Body of pancreas (tissue), 4 donors: ENCODE measurements at regions not wholly inside any gene's neighbourhood (a gene's known extent, or its start where the extent isn't known, plus 50 kb on each side); places are given as distances from the start of the nearest gene placed in this dataset.

Source experiments
- ATAC-seq: fragments of 150-250 bp; one replicate; pipeline ENCODE4 v1.9.1; 2016
- DNase-seq, 4 donors: peaks; one replicate each; pipeline ENCODE4 v3.0.0-alpha.2; 2019
- H3K27ac ChIP-seq, 4 donors: fragments of 200-600 bp; sonication (generic); 1 replicate in 3 of 4; 2 replicates in 1 of 4; pipeline versions ENCODE4 v1.5.1 to v1.6.1; 2016 to 2019; ENCODE audit warnings: mild to moderate bottlenecking in 1 of 4, mixed read lengths in 1 of 4, moderate library complexity in 1 of 4
- H3K27me3 ChIP-seq, 2 donors: fragments of 200-600 bp; sonication (generic); one replicate each; pipeline ENCODE4 v1.6.0; 2016; ENCODE audit warnings: mild to moderate bottlenecking in 1 of 2
- H3K36me3 ChIP-seq, 2 donors: fragments of 200-600 bp; sonication (generic); replicated peaks in 1 of 2; 2 replicates each; pipeline ENCODE4 v1.5.1; 2016; ENCODE audit warnings: low read depth in 2 of 2; ENCODE audit not compliant: insufficient read depth in 1 of 2
- H3K4me1 ChIP-seq: fragments of 200-600 bp; sonication (generic); one replicate; pipeline ENCODE4 v1.6.0; 2016
- H3K4me3 ChIP-seq, 2 donors: fragments of 200-600 bp; sonication (generic); 1 replicate in 1 of 2; 2 replicates in 1 of 2; pipeline ENCODE4 v1.5.1; 2016 to 2019
- H3K9me3 ChIP-seq, 3 donors: fragments of 200-600 bp; sonication (generic); 1 replicate in 2 of 3; 2 replicates in 1 of 3; pipeline ENCODE4 v1.5.1; 2016
- CTCF ChIP-seq, 7 experiments: fragments of 450-650 bp in 4 of 7; fragments of 200-600 bp in 3 of 7; sonication (generic) in 3 of 7; IDR thresholded peaks; one replicate each; pipeline ENCODE4 v1.5.1; 2016 to 2019; ENCODE audit warnings: antibody characterized with exemption in 7 of 7
- POLR2A ChIP-seq, 3 donors: fragments of 450-650 bp; IDR thresholded peaks; one replicate each; pipeline ENCODE4 v1.6.1; 2016; ENCODE audit warnings: antibody characterized with exemption in 3 of 3, mild to moderate bottlenecking in 2 of 3
- WGBS, 2 donors: methylation state at CpG; one replicate each; pipeline ENCODE4 v1.1.5; 2017; 5-methylcytosine and 5-hydroxymethylcytosine counted together
- intact Hi-C: fragments of 100-400 bp; cut with DNase I; formaldehyde crosslinking; loops from one replicate; pipeline ENCODE4 v1.15.1; 2023

GRCh38 chr5:124090115-124090514 lies 578.1 kb downstream of the CSNK1G3 start:
- WGBS, 2 donors: 71 to 75% methylated on average over 3 of the region's 3 CpGs
- DNase-seq: no peak
- H3K27me3 ChIP-seq: no peaks in the 10 kb centered on the region
- H3K36me3 ChIP-seq: no peaks in the 10 kb centered on the region
- intact Hi-C loops: no loop called here
- no peaks in the 10 kb centered on the region for H3K4me1 ChIP-seq
- no peak for ATAC-seq
- no peak overlapping the region for H3K4me3 ChIP-seq
- H3K27ac ChIP-seq: no peak overlapping the region
- no peak for TF ChIP-seq CTCF (IDR thresholded peaks at IDR 0.05)
- no peak for TF ChIP-seq POLR2A (IDR thresholded peaks at IDR 0.05)
- no peaks in the 10 kb centered on the region for H3K9me3 ChIP-seq

GRCh38 chr5:124089578-124089977 lies 577.6 kb downstream of the CSNK1G3 start:
- Histone ChIP-seq H3K36me3 (no peaks in the 10 kb centered on the region), H3K27ac (no peak overlapping the region), H3K27me3 (no peaks in the 10 kb centered on the region), H3K9me3 (no peaks in the 10 kb centered on the region), H3K4me3 (no peak overlapping the region), H3K4me1 (no peaks in the 10 kb centered on the region)
- ATAC-seq: no peak
- intact Hi-C loops: no loop called here
- no peak for DNase-seq
- WGBS, 2 donors: 33 to 35% methylated on average over 2 of the region's 2 CpGs
- TF ChIP-seq POLR2A (IDR thresholded peaks at IDR 0.05) (no peak), CTCF (IDR thresholded peaks at IDR 0.05) (no peak)

GRCh38 chr5:124088289-124089032 lies 576.5 kb downstream of the CSNK1G3 start:
- H3K27me3 ChIP-seq: no peaks in the 10 kb centered on the region
- H3K4me3 ChIP-seq: no peak overlapping the region
- no peaks in the 10 kb centered on the region for H3K9me3 ChIP-seq
- WGBS, 2 donors: 21 to 29% methylated on average over 5 of the region's 5 CpGs
- H3K36me3 ChIP-seq: no peaks in the 10 kb centered on the region
- H3K4me1 ChIP-seq: no peaks in the 10 kb centered on the region
- no peak for ATAC-seq
- DNase-seq: no peak
- intact Hi-C loops: no loop called here
- TF ChIP-seq CTCF (IDR thresholded peaks at IDR 0.05) (no peak), POLR2A (IDR thresholded peaks at IDR 0.05) (no peak)
- no peak overlapping the region for H3K27ac ChIP-seq

- TF ChIP-seq CTCF (IDR thresholded peaks at IDR 0.05) (no peak), POLR2A (IDR thresholded peaks at IDR 0.05) (no peak)
- no peaks in the 10 kb centered on the region for H3K9me3 ChIP-seq
- H3K4me3 ChIP-seq: no peak overlapping the region
- DNase-seq (no peak), ATAC-seq (no peak)
- no peak overlapping the region for H3K27ac ChIP-seq
- no peaks in the 10 kb centered on the region for H3K36me3 ChIP-seq
- H3K27me3 ChIP-seq: no peaks in the 10 kb centered on the region
- H3K4me1 ChIP-seq: no peaks in the 10 kb centered on the region
- intact Hi-C loops: no loop called here
- 68 to 69% methylated on average over 2 of the region's 2 CpGs for WGBS, 2 donors
These were observed 575.8 kb downstream of the CSNK1G3 start for GRCh38 chr5:124087752-124088151.

- H3K9me3 ChIP-seq: no peaks in the 10 kb centered on the region
- intact Hi-C loops: no loop called here
- ATAC-seq (no peak), DNase-seq (no peak)
- no peaks in the 10 kb centered on the region for H3K36me3 ChIP-seq
- H3K27me3 ChIP-seq: no peaks in the 10 kb centered on the region
- H3K4me3 ChIP-seq: no peak overlapping the region
- H3K27ac ChIP-seq: no peak overlapping the region
- H3K4me1 ChIP-seq: no peaks in the 10 kb centered on the region
- TF ChIP-seq CTCF (IDR thresholded peaks at IDR 0.05) (no peak), POLR2A (IDR thresholded peaks at IDR 0.05) (no peak)
These were observed 568.3 kb downstream of the CSNK1G3 start for GRCh38 chr5:124080256-124080655.
